HUDEP-2 (cell line): ENCODE measurements at regions not wholly inside any gene's neighbourhood (a gene's known extent, or its start where the extent isn't known, plus 50 kb on each side); places are given as distances from the start of the nearest gene placed in this dataset.
"Not testable (repeated sequence)": the region's sequence is repeated elsewhere in the genome, so short reads cannot be mapped to it uniquely, and the experiment has no call there.

Experiments
- DNase-seq, 76 experiments: peaks; one replicate each; lab custom pipeline; 2025; ENCODE audit not compliant: unreplicated experiment in 76 of 76; lab: John Stamatoyannopoulos, UW

DNA sequence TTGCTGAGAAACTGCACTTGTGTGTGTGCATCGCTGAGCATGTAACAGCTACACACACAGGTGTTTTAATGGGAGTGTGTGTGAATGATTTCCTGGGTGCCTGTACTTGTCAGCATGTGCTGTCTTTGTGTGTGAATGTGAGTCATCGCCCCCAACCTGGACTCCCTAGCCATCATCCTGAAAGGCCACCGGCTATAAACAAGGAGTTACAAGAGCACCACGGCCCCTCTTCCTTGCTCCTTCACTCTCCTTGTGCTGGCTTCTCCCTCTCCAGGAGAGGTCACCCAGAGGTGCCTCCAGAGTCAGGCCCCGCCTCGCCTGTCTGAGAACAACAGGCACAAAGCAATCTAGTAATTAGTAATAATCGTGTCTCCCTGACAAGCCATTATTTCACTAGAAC, 419.2 kb downstream of the BUD13 start:
- no peak for DNase-seq

DNA sequence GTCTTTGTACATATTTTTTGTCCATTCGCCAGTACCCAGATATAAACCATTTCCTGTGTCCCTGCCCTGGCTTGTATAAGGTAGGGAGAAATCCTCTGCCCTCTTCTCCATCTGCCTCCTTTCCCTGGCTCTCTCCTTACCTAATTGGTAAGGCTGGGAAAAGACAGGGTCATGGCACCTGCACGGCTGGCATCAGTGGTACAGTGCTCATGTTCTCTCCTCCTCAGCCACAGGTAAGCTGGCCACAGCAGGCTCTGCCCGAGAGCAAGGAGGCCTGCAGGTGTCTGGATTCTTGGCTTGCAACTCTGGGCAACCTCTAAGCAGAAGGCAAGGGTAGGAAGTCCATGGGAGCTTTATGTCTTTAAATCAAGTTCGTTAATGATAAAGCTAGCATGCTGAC, 419.9 kb downstream of the BUD13 start:
- no peak for DNase-seq

DNA sequence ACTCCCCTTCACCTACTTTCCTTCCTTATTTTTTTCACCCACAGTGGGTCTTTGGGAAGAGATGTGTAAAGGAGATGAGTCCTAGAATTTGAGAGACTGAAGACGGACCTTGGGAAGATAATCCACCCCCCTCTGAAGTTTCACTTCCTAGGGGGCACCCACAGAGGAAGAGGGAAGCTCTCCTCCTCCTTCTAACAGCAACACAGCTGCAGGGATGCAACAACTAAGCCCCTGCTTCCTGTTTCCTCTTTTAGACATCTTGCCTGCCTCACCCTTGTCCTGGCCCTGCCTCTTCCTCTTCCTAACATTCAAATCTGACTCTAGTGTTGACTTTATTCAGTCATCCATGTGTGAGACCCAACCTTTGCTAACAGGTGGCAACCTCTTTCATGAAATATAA, 424.6 kb downstream of the BUD13 start:
- DNase-seq = no peak

DNA sequence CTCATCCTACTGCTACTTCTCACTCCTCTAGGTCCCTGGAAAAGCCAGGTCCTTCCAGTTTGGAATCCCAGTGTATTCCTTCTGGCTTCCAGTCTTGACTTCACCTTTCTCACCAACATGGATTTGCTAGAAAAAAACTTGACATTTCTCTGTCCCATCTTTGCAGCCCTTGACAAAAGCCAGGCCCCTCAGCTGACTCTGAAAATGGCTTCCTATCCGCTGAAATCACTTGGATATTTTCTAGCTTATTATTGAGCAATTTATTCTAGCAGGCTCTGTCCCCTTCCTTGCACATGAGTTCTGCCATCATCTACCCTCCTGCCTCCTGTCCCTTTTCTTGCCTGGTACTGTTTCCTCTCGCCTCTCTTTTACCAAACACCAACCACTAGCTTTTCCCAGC, 427.2 kb downstream of the BUD13 start:
- no peak for DNase-seq

DNA sequence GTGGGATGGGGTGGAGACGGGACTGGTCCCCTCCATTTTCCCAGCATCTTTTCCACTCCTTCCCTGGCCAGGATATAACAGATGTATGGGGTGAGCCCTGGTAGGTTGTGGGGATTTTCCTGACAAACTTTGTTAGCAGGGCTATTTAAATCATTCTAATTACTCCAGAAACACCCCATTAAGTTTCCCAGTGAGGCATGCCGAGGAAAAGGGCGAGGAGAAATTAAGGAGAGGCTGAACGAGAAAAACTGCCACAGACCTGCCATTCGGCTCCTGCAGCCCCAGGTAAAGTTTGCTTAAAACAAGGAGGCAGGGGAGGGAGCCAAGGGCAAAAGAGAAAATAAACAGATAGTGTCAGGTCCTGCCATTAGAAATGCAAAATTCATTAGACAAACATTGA, 428.2 kb downstream of the BUD13 start:
- no peak for DNase-seq

DNA sequence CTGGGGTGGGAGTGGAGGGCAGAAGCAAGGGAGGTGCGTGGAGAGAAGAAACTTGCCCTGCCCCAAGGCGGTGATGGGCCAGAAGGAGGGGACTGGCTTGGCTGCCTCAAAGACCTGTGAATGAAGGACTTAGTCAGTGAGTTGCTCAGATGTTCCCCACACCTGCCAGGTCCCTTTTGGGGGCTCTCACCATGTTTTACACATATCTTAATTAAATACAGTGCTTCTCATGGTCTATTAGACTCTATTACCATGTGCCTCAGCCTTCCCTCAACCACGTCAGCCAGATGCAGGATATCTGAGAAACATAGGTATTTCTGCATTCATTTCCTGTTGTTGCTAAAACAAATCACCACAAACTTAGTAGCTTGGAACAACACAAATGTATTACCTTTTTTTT, 429.5 kb downstream of the BUD13 start:
- DNase-seq = no peak

DNA sequence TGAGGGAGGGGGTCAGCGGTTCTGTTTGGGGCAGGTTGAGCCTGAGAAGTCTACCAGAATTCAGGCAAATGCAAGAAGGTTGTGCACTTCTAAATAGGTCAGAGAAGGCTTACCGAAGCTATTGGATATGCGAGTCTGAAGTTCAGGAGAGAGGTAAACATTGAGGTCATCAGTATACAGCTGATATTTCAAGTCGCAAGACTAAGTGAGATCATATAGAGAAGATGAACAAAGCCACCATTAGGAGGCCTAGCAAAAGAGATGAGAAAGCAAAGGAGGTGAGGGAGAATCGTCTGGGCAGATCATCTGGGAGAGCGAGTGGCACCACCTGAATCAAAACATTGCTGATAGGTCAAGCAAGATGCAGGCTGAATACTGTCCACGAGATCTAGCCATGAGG, 430.6 kb downstream of the BUD13 start:
- no peak for DNase-seq

DNA sequence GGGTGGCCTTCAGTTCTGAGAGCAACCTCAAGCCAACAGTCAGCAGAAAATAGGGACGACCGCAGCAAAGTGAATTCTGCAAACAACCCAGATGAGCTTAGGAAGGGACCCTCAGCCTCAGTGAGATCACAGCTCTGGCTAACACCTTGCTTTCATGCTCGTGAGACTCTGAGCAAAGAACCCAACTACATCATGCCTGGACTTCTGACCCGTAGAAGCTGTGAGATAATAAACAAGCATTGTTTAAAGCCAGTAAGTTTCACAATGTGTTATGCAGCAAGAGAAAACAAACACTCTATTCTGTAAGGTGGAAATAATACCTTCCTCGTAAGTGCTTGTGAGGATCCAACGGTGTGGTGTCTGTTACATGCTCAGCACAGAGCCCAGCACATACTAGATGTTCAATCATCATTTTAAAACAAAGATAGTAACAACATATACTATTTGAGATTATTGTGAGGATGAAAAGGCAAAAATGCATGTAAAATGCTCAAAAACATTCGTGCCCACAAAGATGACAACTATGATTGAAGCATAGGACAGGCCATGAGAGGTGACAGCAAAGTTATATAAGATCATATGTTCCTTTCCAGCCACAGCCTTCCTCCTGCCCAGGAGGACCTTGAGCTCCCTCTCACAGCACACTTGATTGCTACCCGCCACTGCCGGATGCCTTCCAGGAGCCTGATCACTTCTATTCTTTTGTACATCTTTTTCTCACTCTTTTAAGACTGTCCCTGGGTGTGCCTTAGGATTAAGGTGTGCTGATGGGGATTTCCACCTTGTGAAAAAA, 433.3 kb downstream of the BUD13 start:
- DNase-seq = no peak

DNA sequence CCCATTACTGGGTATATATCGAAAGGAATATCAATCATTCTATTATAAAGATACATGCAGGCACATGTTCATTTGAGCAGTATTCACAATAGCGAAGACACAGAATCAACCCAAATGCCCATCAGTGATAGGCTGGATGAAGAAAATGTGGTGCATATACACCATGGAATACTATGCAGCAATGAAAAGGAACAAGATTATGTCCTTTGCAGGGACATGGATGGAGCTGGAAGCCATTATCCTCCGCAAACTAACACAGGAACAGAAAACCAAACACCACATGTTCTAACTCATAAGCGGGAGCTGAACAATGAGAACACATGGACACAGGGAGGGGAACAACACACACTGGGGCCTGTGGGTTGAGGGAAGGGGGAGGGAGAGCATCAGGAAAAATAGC, 434.3 kb downstream of the BUD13 start:
- DNase-seq = not testable (repeated sequence)

DNA sequence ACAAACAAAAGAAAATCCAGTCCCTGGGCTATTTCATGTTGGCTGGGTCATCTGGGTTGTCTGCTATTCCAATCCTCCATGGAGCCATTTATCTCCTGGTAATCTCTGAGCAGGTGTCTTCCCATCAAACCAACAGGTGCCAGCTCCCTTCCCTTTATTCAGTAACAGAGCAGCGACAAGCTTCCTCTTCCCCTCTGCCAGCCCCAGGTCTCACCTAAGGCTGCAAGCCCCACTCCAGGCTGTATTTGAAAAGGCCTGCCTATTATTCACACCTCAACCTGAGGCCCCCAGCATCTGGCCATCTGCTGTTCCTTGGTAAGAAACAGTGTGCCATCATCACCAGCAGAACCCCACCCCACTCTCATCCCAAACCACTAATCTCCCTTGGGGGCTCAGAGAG, 436.2 kb downstream of the BUD13 start:
- no peak for DNase-seq

DNA sequence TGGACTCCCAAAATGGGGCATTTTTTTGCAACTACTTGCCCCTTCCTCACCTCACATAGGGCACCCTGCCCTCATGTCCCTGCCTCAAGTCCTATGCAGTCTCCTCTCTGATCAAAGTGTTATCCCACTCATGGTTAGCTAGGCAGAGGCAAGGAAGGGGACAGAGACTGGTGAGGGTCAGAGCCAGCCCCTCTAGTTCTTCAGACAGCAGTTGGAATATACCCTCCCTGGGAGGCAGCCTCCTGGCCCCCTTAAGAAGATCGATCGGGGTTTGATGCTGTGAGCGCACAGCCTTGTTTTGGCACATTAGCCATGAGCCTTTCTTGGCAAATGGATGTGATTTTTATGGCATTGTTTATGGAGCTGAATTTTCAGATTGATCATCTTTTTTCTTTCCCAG, 436.9 kb downstream of the BUD13 start:
- DNase-seq = no peak

DNA sequence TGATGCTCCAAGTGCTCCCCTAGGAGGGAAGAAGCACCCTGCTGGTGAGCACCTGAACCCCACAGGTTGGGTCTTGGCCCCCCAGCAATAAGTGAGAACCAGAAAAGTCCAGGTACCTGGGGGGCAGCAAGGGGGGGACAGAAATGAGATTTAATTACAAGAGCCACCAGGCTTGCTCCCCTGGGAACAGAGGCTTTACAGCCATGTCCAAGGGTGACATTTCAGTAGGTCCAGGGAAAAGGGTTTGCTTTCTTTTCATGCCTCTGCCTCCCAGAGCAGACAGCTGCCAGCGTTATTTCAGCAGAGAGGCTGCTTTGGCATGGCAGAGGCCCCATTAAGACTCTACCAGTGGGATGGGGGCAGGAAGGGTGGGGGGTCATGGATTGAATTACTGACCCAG, 437.7 kb downstream of the BUD13 start:
- DNase-seq = no peak

DNA sequence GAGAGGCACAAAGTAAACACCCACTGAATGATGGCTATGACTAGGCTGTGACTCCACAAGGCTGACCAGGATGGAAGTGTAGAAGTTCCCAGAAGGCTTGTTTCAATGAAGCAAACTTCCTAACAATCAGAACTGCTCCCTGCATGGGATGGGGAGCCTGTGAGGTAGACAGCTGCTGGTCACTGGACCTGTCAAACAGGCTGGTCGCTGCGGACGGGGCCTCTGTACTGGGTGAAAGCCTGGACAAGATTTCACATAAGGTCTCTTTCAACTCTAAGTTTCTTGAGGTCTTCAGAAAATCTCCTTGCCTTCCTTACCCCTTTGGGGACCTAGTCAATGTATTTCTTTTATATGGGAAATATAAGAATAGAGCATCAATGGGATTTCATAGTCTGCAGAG, 438.2 kb downstream of the BUD13 start:
- DNase-seq = no peak

DNA sequence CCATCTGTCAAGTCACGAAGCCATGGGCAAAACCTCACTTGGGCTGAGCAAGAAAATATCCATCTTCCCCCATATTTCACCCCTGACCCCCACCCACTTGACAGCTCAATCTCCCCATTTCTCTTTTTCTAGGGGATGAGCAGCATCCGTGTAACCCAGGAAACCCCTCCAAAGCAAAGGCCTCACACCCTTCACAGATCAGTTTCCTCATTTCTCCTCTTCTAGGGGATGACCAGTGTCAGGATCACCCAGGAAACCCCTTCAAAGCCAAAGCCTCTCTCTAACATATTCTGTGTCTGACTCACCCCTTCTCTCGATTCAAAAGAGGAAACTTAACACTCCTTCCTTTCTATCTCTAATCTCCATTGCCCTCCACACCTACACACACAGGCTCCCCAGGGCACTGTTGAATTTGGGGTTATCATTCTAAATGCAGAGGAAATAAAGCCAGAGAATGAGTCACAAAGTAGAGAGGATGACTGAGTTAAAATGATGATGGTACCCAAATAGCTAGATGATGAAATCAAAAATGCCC, 439.7 kb downstream of the BUD13 start:
- no peak for DNase-seq

DNA sequence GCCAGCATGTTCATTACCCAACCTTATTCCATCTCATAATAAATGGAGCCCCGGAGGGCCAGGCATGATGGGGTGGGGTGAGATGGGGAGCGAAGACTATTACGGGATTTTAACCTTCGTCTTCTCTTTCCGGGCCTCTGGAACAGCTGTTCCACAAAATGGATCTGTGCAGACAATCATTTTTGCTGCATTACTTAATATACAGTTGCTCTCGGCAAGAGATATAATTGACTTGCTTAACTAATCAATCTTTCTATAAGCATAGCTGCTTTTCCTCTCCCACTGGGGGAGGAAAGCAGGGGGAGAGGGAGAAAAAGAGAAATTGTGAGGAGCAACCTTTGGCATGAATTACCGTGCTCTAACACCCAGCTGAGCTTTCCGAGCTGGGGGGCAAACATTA, 440.4 kb downstream of the BUD13 start:
- DNase-seq = no peak

DNA sequence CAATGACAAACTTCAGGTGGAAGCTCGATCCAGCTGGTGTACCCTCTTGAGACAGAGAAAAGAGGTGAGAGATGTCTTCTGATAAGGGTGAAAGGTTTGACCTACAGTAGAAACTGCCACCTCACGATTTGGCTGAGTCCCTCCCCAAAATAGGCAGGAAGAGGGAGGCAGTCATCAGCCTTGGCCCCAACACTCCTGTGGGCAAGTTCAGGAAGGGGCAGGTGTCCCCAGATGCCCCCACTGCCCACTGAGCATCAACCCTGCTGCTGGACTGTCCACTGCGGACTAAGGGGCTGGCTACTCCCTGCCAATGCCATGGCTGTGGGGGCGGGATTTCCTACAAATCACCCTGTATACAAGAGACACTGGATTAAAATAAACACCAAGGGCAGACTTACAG, 441.4 kb downstream of the BUD13 start:
- DNase-seq = no peak

DNA sequence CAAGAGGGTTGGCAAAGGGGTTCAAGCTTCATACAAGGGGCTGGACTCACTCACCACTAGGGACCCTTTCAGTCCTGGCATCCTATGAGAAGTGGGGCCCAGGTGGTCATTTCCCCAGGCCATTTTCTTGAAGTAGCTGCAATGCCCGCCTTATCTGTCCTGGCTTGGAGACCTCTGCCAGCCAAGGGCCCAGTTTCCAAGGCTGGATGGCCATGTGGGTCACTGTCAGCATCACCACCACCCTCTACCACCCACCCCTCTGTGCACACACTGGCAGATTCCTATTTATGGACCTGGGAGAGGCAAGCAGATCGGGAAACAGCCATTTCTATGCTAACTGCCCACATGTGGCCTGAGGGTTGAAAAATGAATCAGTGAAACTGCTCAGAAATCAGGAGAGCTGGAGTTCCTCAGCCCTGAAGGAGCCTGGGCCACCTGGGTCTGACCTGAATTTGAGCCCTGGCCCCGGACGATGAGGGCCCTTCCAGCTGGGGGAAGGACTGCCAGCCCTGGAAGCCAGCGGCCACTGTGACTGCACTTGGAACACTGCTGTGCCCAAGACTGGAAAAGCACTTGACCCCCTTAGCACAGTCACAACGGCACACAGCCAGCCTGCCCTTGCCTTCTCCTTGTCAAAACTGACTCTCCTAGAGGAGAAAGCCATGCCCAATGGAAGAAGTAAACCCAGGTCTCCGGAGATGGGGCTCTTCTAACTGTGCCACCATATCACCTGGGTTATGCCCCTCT, 442.2 kb downstream of the BUD13 start:
- no peak for DNase-seq

DNA sequence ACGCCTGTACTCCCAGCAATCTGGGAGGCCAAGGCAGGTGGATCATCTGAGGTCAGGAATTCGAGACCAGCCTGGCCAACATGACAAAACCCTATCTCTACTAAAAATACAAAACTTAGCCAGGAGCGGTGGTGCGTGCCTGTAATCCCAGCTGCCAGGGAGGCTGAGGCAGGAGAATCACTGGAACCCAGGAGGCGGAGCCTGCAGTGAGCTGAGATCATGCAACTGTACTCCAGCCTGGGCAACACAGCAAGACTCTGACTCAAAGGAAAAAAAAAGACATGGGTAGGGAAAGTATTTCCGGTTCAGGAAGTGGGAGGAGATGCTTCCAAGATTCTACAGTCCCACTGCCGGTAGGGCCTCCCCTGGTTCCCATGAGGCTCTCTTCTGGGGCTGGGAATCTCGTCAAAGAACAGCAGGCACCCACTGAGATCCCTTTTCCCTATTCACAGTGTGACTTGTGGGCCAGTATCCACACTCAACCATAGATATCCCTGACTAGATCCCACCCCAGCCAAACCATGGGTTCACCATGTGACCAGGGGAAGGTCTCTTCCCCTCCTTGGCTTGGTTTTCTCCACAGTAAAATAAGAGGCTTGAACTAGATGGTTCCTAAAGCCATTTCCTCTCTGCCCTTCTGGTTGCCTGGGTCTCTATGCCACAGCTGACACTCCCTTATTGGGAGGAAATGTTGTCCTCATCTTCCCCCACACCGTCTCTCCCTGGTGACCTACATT, 443.3 kb downstream of the BUD13 start:
- DNase-seq = no peak

DNA sequence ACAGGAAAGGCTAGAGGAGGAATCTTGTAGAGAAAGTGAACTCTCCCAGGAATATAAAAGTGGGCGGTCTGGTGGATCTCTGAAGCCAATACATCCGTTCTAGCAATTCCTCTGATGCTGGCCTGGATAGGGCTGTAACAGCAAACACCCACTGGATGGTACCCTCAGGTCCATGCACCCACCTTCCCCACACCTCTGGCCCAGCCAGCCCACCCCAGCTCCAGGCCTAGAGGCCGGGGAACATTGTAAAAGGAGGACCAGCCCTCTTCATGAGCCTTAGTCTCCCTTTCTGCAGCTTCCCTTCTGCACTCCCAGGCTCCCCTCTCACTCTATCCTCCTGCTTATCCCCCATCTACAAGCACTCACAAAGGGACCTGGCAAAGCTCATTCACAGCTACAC, 443.9 kb downstream of the BUD13 start:
- no peak for DNase-seq

DNA sequence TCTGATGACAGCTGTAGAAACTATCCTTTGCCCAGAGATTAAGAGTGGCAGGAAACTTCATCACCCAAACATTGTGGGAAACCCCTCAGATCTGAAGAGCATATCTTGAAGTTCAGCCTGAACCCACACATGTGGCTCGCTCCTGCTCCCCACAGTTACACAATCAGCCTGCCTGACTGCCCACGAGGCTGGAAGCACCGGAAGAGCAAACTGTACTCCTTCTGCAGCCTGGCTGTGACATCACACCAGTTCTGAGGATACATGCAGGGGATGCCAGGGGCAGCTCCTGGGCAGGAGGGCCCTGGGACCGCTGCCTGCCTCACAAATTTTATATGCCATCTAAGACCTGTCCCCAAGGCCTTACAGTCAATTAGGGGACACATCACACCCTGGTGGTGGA, 444.4 kb downstream of the BUD13 start:
- DNase-seq = no peak

DNA sequence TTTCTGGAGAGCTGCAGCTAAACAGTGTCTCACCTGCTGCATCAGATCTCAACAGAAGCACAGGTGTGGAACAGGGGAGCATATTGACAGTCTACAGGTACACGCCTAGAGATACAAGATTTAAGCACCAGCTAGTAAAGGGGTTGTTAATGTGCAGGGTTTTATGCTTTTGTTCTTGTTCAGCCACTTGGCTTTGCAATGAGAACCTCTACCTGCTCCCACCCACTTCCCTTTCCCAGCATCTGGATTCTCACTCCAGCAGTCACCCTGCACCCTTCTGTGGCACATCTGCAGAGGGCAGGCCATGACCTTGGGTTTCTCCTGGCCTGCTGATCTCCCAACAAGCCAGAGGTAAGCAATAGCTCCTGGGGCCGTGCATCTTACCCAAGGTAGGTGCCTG, 446.6 kb downstream of the BUD13 start:
- no peak for DNase-seq
